Right kidney (tissue), 1 donor: ENCODE measurements at regions not wholly inside any gene's neighbourhood (a gene's known extent, or its start where the extent isn't known, plus 50 kb on each side); places are given as distances from the start of the nearest gene placed in this dataset.

Source experiments
- DNase-seq: peaks from one replicate; pipeline ENCODE4 v3.0.0-alpha.2; 2016

- DNase-seq, result no peak
Measured at GRCh38 chr6:90860822-90861601, 274.1 kb upstream of the MAP3K7 start.

GRCh38 chr6:90859612-90860011, 272.7 kb upstream of the MAP3K7 start:
- DNase-seq, result no peak

DNA sequence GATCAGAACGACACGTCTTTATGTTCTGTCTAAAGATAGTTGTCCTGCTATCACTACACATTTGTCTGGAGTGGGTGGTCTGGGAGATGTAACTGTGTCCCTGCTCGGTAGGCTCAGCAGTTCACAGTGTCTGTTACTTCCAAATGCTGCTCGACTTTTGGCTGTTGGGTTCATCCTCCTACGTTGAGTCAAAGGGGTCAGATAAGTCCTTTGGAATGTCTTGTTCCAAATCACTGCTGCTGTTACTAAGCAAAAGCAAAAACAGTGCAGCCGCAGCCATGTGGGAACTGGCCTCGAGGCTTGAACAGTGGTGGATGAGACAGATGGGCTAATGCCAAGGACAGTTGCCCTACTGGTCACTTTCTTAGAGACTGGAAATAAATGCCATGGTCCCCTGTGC, 272.2 kb upstream of the MAP3K7 start:
- no peak for DNase-seq

DNA sequence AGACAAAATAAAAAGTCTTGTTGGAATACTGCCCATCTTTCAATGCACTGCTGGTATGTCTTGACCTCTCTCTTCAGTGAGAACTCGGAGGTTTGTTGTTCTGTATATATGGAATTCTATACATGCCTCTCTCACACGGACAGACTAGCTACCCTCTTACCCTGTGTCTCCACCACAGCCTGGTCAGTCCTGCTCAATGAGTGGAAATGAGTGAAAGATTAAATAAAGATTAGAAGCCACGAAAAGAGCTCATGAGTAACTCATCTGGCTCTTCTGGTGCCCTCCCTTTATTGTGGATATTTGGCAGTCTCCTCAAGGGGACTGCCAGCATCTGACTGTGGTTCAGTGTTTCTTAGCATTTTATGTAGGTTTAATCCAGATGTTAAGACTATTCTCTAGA, 262.8 kb upstream of the MAP3K7 start:
- no peak for DNase-seq

- DNase-seq, result no peak
Measured at GRCh38 chr6:90846824-90847223, 260.0 kb upstream of the MAP3K7 start.

- no peak for DNase-seq
Measured at GRCh38 chr6:90835596-90836212, 248.8 kb upstream of the MAP3K7 start.

DNA sequence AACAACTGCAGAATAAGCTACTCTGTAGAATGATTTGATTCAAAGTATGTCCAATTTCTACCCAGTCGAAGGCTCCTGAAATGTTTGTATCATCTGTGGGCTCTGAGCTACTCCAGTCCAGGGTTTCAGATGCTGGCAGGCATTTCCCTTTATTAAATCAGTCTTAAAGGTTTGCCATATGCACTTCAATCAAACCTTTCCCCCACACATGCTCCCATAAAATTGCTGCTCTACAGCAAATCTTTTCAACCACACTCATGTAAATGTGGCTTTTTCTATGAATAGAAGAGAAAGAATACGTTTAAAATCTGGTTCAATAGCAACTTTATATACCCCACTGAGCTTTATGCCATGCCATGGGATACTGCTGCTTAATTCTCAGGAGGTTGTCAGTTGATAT, 242.4 kb upstream of the MAP3K7 start:
- no peak for DNase-seq

DNA sequence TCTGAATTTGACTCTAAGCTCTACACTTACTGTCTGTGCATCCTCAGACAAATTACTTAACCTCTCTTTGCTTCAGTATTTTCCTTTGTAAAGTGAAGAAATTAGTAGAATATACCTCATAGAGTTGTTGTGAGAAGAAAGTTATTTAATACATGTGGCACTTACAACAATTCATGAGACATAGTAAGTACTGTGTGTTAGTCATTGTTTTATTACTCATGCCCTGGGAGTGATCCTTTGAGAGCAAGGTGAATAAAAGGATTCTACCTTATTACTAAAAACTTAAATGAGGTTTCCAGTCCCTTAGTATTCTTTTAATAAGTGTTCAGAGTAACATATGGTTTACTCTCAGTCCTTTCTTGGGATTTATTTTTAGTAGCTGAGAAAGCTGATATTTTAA, 233.6 kb upstream of the MAP3K7 start:
- no peak for DNase-seq

DNA sequence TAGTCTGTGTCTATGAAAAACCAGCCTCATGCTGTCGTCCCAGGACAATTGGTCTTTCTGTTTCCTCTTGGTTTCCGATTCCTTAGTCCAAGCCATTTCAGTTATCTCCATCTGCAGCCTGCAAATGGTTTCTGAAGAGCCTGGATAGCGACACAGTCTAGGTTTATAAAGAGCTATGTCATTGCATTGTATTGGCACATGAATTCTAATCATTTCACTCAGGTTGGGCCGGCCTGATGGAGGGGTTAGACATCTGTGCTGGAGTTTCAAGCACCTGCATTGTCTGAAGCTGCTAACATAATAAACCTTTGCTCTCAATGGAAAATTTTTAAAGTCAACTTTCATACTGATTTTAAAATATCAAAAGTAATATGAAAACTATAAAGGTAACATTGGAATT, 232.6 kb upstream of the MAP3K7 start:
- DNase-seq, result no peak

DNA sequence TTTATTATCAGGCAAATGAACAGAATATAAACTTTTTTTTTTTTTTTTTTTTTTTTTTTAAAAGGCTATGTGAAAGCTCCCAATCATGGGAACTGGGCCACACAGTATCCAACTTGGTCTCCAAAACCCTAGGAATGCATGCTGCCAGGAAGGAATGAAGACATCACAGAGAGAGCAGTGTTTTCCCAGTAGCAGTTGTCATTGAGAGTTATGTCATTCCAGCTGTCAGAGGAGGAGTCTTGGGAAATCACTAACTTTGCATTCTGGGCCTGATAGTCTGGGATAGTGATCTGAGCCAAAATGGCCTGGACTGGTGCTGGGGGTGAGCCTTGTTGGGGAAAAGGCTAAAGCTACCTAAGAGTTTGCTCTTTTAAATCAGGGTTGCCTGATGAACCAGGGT, 231.3 kb upstream of the MAP3K7 start:
- DNase-seq, result no peak

DNA sequence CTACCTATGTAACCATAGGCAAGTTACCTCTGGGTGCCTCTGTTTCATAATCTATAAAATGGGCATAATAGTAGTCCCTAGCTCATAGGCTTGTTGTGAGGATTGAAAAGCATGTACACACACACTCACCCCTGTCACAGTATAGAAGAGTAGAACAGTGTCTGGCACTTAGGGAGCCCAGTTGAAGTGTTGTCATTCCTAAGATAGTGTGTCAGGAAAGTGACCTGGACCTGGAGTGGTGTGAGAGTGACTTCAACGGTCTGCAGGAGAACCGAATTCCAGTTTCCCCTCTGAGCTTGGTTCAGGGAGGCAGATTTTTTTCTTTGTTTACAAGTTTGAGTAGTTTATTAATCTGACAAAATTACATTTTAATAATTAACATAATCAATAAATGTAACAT, 229.9 kb upstream of the MAP3K7 start:
- DNase-seq, result no peak

GRCh38 chr6:90811596-90812226, 224.8 kb upstream of the MAP3K7 start:
- no peak for DNase-seq

DNA sequence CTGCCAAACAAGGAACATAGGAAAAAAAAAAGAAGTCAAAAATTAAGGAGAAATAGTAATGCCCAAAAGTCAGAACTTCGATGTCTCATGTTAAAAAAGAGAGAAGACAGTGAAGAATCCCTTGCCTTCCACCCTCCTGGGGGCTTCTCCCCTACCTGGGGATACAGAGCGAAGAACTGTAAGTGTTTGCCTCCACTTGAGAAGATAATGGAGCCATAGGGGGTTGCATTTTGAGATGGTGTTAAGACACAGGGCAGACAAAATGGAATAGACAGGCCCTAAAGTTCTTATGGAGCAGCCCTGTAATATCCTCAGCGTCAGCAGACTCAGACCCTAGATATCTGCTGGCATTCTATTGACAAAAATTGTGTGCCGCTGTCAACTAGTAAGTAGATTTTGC, 222.2 kb upstream of the MAP3K7 start:
- no peak for DNase-seq

DNA sequence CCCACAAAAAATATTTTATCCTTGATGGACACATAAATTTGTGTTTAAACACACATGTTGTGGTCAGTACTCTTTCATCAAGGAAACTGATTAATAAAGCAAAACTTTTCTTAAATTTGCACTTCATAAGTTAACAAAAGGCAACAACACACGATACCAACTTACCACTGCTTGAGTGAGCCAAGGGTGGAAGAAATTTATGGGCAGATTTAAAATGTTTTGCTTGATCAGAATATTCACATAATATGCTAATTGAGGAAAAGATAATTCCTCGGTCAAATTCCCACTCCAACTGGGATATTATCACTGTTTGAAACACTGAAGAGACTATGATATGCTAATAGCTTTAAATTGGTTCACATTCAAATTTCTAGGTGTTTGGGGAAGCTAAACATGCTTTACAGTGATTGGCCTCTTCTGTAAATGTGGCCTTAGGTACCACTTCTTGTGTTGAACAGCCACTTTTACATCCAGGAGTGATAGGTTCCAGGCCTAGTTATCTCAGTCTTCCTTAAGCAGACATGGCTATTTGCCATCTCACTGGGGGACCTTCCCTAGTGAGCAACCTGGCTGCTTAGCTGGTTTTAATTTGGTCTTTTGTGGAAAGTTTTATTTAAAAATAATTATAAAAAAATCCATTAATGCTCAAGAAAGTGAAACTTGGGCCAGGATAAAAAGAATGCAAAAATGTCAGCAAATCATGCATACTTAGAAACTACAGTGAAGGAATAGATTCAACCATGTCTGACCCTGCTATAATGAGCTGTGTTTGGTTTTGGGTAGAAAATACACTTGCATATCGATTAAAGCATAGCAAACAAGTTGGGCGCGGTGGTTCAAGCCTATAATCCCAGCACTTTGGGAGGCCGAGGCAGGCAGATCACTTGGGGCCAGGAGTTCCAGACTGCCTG, 221.2 kb upstream of the MAP3K7 start:
- no peak for DNase-seq

DNA sequence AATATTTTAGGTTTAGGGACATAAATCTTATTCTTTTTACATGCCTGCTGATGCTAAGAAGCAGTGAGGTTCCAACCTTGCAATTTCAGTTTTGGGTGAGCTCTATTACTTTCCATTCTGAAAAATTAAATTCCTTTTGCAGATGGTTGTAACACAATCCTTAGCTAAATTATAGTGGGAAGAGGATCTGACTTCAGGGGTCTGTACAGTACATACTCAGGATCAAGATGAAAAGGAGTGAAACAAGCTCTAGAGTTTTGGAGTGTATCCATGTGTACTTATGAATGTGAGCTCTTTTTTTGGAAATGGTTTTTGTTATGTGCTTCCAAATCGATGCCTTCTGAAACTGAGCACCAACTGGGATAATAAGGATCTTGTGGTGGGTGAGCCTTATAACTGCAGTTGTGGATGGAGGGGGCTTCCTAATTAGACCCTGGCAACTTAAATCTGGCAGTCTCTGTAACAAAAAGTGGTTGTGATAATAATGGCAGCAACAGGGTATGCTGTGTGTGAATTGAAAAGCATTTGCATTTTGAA, 218.8 kb upstream of the MAP3K7 start:
- no peak for DNase-seq

DNA sequence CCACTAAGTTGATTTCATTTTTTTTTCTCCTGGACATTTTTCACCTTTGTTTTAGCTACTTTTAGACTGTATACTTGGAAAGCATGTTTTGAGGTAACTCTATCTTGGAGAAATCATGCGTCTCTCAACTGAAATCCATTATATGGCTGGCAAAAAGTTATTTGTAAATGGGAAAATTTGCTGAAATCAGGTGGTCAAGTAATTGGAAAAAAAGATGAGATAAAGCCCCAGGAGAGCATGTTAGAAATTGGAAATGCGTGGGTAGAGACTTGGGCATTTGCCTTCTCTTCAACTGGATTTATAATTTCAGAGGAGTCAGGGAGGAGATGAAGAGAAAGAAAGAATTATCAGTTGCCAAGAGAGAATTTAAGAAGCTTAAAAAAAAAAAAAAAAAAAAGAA, 217.1 kb upstream of the MAP3K7 start:
- DNase-seq, result no peak

- DNase-seq, result no peak
Measured at GRCh38 chr6:90795078-90795477, 208.2 kb upstream of the MAP3K7 start.

GRCh38 chr6:90793771-90794170, 206.9 kb upstream of the MAP3K7 start:
- DNase-seq, result no peak

GRCh38 chr6:90790696-90791095, 203.8 kb upstream of the MAP3K7 start:
- DNase-seq, result no peak

GRCh38 chr6:90790058-90790457, 203.2 kb upstream of the MAP3K7 start:
- peak; percentile 28 for DNase-seq

GRCh38 chr6:90788781-90789180, 201.9 kb upstream of the MAP3K7 start:
- DNase-seq, result no peak

DNA sequence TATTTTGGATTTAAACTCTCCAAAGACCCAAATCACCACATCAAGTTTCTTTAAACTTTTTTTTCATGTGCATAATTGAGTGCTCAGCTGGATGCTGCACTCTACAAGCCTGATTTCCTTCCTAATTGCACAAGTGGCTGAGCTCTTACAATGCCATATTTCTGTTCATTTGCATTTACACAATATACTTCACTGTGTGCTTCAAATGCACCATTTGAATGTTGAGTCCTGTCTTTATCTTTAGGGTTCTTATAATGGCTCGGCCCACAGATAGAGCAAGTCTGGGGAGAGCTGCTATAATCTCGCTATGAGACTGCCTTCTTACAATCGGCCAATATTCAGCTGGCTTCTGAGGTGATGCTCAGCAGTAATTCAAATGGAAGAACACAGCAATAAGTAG, 200.6 kb upstream of the MAP3K7 start:
- DNase-seq, result no peak

DNA sequence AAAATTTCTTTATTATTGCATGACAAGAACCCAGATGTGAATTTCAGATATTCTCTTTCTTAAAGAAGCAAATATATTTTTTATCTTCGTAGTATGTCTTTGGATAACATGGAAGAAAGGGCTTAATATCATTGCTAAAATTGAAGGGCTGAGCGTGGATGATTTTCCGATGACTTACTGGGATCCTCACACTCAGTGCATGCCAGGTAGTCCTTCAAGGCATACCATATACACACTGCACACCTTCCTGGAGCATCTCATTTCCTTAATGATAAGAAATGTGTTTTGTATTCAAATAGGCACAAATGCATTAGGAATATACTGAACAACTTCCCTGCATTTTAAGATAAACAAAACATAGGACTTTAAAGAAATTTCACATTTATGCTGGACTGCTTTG, 193.9 kb upstream of the MAP3K7 start:
- no peak for DNase-seq
